MV-4-11 (cell line): ENCODE measurements at regions not wholly inside any gene's neighbourhood (a gene's known extent, or its start where the extent isn't known, plus 50 kb on each side); places are given as distances from the start of the nearest gene placed in this dataset.
"Not testable (repeated sequence)": the region's sequence is repeated elsewhere in the genome, so short reads cannot be mapped to it uniquely, and the experiment has no call there.

Source experiments
- DNase-seq: peaks from one replicate; lab custom pipeline; 2025; lab: John Stamatoyannopoulos, UW

GRCh38 chr4:29708473-29708872 lies 1011.7 kb upstream of the PCDH7 start:
- peak; percentile 52 for DNase-seq

GRCh38 chr4:29710519-29710918 lies 1009.6 kb upstream of the PCDH7 start:
- no peak for DNase-seq

- no peak for DNase-seq
These were observed 1008.9 kb upstream of the PCDH7 start for GRCh38 chr4:29711226-29711625.

- DNase-seq = no peak
These were observed 1002.7 kb upstream of the PCDH7 start for GRCh38 chr4:29717287-29718057.

GRCh38 chr4:29718136-29718535 lies 1002.0 kb upstream of the PCDH7 start:
- DNase-seq = no peak

- DNase-seq = no peak
These were observed 997.9 kb upstream of the PCDH7 start for GRCh38 chr4:29722253-29722652.

GRCh38 chr4:29726938-29727337 lies 993.2 kb upstream of the PCDH7 start:
- no peak for DNase-seq

GRCh38 chr4:29734343-29735213 lies 985.6 kb upstream of the PCDH7 start:
- no peak for DNase-seq

GRCh38 chr4:29756966-29757365 lies 963.2 kb upstream of the PCDH7 start:
- no peak for DNase-seq

GRCh38 chr4:29762151-29762550 lies 958.0 kb upstream of the PCDH7 start:
- no peak for DNase-seq

GRCh38 chr4:29770627-29771026 lies 949.5 kb upstream of the PCDH7 start:
- no peak for DNase-seq

- DNase-seq = not testable (repeated sequence)
These were observed 932.0 kb upstream of the PCDH7 start for GRCh38 chr4:29788123-29788522.

- no peak for DNase-seq
These were observed 914.9 kb upstream of the PCDH7 start for GRCh38 chr4:29805245-29805644.

GRCh38 chr4:29805916-29806480 lies 914.2 kb upstream of the PCDH7 start:
- no peak for DNase-seq

GRCh38 chr4:29817961-29818360 lies 902.2 kb upstream of the PCDH7 start:
- no peak for DNase-seq

GRCh38 chr4:29829067-29829466 lies 891.1 kb upstream of the PCDH7 start:
- no peak for DNase-seq

GRCh38 chr4:29852537-29852936 lies 867.6 kb upstream of the PCDH7 start:
- DNase-seq = no peak

- DNase-seq = no peak
These were observed 866.3 kb upstream of the PCDH7 start for GRCh38 chr4:29853833-29854232.

GRCh38 chr4:29861307-29861706 lies 858.9 kb upstream of the PCDH7 start:
- DNase-seq = peak; percentile 16

- no peak for DNase-seq
These were observed 852.8 kb upstream of the PCDH7 start for GRCh38 chr4:29867412-29867811.

- no peak for DNase-seq
These were observed 819.8 kb upstream of the PCDH7 start for GRCh38 chr4:29900336-29900735.

GRCh38 chr4:29908276-29908675 lies 811.9 kb upstream of the PCDH7 start:
- DNase-seq = no peak

- no peak for DNase-seq
These were observed 792.3 kb upstream of the PCDH7 start for GRCh38 chr4:29927895-29928294.
